Ovary (tissue), 7 donors: ENCODE measurements at regions not wholly inside any gene's neighbourhood (a gene's known extent, or its start where the extent isn't known, plus 50 kb on each side); places are given as distances from the start of the nearest gene placed in this dataset.
"Not testable (repeated sequence)": the region's sequence is repeated elsewhere in the genome, so short reads cannot be mapped to it uniquely, and the experiment has no call there.

Source experiments
- DNase-seq, 5 donors: peaks; one replicate each; pipeline ENCODE4 v3.0.0-alpha.2; 2019 to 2020
- H3K27ac ChIP-seq, 2 donors: fragments of 200-600 bp; one replicate each; pipeline versions ENCODE4 v1.5.1 to v1.8.0; 2019 to 2022
- H3K27me3 ChIP-seq: fragments of 200-600 bp; one replicate; pipeline ENCODE4 v1.8.0; 2022
- H3K36me3 ChIP-seq: fragments of 200-600 bp; sonication (generic); one replicate; pipeline ENCODE4 v1.5.1; 2019
- H3K4me1 ChIP-seq: one replicate; pipeline ENCODE4 v1.8.1; 2013; ENCODE audit warnings: mild to moderate bottlenecking, moderate library complexity; ENCODE audit not compliant: insufficient read depth
- H3K4me3 ChIP-seq: fragments of 200-600 bp; sonication (generic); one replicate; pipeline ENCODE4 v1.5.1; 2017
- H3K9me3 ChIP-seq, 2 donors: fragments of 200-600 bp in 1 of 2; sonication (generic) in 1 of 2; one replicate each; pipeline versions ENCODE4 v1.5.1 to v1.8.1; 2013 to 2019; ENCODE audit warnings: mild to moderate bottlenecking in 1 of 2, moderate library complexity in 1 of 2
- EP300 ChIP-seq: sonication (generic); formaldehyde crosslinking; IDR thresholded peaks from one replicate; pipeline ENCODE4 v1.6.1; 2017; ENCODE audit warnings: antibody characterized with exemption
- POLR2A ChIP-seq: fragments of 450-650 bp; IDR thresholded peaks from one replicate; pipeline ENCODE4 v1.6.1; 2017; ENCODE audit warnings: antibody characterized with exemption, mild to moderate bottlenecking, moderate library complexity
- WGBS, 3 donors: extraction: QIAGEN DNeasy Blood & Tissue Kit in 1 of 3; methylation state at CpG; one replicate each; pipeline versions ENCODE4 v1.1.5 to v1.1.7; 2013 to 2017; 5-methylcytosine and 5-hydroxymethylcytosine counted together
- intact Hi-C, 4 donors: fragments of 100-400 bp; cut with DNase I; formaldehyde crosslinking; loops; one replicate each; pipeline versions ENCODE4 v1.11.0 to v1.15.1; 2022 to 2023
- TF ChIP-seq, protein P1 (sequence below), 3 donors: fragments of 450-650 bp in 2 of 3; fragments of 200-600 bp in 1 of 3; IDR thresholded peaks; one replicate each; pipeline versions ENCODE4 v1.5.1 to v1.8.0; 2016 to 2022; ENCODE audit warnings: antibody characterized with exemption in 3 of 3, mild to moderate bottlenecking in 1 of 3
- donor health status: DM: no; HTN: no; CAD: no; lungs with moderate emphysema.
- donor health status: DM: no; HTN: no; CAD: no.
- donor health status: Bipolar disorder and iron deficiency.
- donor health status: DM: no; HTN: no; CAD: no.
- donor health status: DM: yes; HTN: yes; CAD: no.

DNA sequence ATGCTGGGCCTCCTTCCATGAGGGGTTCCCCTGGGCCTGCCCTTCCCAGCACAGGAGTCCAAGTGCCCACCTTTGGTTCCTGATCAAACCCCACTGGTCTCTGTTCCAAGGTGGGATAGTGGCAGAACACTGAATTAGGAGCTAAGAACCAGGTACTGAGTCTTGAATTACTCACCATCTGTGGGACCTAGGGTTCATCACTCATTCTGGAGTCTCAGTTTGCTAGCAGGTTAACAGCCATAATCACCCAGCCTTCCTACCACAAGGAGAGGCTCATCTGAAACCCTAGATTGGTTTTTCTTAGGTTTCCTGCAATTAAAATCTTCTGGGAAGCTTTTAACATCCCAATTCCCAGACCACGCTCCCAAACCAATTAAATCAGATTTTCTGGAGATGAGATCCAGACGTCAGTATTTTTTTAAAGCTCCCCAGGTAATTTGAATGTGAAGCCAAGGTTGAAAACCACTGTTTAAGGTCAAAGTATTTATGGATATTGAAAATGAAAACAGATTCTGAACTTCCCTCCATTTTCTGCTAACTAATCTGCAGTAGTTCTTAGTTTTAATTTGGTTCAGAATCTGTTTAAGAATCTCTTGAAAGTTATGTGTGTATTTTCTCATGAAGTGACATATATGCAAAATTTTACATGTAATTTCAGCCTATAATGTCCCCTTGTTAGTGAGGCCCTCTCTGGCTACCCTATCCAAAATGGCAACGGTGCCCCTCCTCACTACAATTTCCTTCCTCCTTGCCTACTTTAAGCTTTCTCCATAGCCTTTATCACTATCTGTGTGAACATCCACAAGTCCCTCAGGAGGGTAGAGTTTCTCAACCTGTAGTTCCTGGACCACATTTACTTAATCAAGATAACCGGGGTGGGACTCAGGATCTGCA lies 166.5 kb upstream of the CXCR4 start:
- no peak for DNase-seq

DNA sequence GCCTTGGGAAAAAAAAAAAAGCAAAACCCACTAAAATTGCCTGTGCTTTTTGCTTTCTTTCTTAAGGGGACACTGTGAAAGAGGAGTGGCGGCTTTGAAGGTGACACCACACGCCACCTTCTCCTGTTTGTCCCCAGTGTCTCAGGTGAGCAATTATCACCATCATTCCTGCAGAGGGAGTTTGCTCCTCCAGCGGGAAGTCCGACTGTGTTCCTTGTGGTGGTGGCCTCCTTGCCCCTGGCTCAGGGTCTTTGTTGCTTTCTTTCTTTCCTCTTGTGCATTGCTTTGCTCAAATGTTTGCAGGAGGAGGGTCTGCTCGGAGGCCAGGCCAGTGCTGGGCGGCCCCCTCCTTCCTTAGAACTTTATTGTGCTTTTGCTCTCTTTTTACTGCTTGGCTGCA lies 164.3 kb upstream of the CXCR4 start:
- Histone ChIP-seq H3K9me3 (no peaks in the 10 kb centered on the region), H3K27me3 (no peaks in the 10 kb centered on the region), H3K27ac (no peak overlapping the region), H3K36me3 (no peaks in the 10 kb centered on the region), H3K4me1 (no peaks in the 10 kb centered on the region), H3K4me3 (no peak overlapping the region)
- TF ChIP-seq, protein P1, sequence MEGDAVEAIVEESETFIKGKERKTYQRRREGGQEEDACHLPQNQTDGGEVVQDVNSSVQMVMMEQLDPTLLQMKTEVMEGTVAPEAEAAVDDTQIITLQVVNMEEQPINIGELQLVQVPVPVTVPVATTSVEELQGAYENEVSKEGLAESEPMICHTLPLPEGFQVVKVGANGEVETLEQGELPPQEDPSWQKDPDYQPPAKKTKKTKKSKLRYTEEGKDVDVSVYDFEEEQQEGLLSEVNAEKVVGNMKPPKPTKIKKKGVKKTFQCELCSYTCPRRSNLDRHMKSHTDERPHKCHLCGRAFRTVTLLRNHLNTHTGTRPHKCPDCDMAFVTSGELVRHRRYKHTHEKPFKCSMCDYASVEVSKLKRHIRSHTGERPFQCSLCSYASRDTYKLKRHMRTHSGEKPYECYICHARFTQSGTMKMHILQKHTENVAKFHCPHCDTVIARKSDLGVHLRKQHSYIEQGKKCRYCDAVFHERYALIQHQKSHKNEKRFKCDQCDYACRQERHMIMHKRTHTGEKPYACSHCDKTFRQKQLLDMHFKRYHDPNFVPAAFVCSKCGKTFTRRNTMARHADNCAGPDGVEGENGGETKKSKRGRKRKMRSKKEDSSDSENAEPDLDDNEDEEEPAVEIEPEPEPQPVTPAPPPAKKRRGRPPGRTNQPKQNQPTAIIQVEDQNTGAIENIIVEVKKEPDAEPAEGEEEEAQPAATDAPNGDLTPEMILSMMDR (IDR thresholded peaks at IDR 0.05): no peak
- TF ChIP-seq EP300: no peak
- no peak for TF ChIP-seq POLR2A
- intact Hi-C loops: no loop called here
- 65 to 71% (median 67%) methylated on average over 6 of the region's 6 CpGs for WGBS, 3 donors
- DNase-seq: no peak

More for the DNA sequence above, 166.5 kb upstream of the CXCR4 start:
- H3K27ac ChIP-seq: no peak overlapping the region
- H3K4me3 ChIP-seq: no peak overlapping the region
- no peaks in the 10 kb centered on the region for H3K4me1 ChIP-seq
- intact Hi-C loops: no loop called here
- no peaks in the 10 kb centered on the region for H3K36me3 ChIP-seq
- whole genome bisulfite sequencing, 3 donors: 71 to 72% (median 71%) methylated on average over 4 of the region's 4 CpGs
- H3K27me3 ChIP-seq: no peaks in the 10 kb centered on the region
- TF ChIP-seq POLR2A (no peak), EP300 (no peak)
- TF ChIP-seq, protein P1 (IDR thresholded peaks at IDR 0.05): no peak
- H3K9me3 ChIP-seq: no peaks in the 10 kb centered on the region

DNA sequence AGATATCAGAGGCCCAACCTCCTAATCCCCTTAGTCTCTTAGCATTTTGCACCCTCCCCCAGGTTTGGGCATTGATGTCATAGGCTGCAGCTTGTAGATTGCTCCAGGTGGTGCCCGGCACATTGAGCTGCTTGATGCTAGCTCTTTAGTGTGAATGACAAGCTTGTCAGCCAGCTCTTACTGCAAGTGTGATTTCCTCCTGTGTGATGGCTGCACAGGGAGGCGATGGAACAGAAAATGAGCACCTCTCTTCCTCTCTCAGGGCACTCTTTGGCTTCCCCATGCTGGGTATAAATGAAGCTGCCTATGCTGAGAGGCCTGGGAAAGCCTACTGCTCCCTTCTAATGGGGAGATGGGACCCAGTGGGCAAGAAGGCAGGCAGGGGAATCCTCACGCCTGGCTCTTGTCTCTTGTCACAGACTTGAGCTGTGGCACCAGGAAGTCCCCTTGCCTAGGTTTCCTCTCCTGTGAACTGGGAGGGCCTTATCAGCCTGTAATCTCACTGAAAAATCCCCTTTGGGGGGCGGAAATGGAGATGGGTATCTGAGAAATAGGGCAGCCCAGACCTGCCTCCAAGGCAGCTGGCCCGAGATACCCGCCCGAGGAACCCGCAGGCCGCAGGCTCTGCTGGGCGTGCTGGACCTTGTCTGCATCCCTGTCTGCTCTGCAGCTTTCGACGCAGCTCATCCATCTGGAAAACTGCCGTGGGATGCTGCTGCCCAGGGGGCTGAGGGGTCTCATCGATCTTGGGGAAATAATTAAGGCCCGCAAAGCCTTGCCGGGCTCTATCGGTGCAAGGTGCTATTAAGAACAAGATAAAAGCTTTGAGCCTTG lies 163.5 kb upstream of the CXCR4 start:
- Histone ChIP-seq H3K4me1 (no peaks in the 10 kb centered on the region), H3K36me3 (no peaks in the 10 kb centered on the region), H3K27ac (no peak overlapping the region), H3K9me3 (no peaks in the 10 kb centered on the region), H3K27me3 (no peaks in the 10 kb centered on the region), H3K4me3 (no peak overlapping the region)
- intact Hi-C loops: no loop called here
- 82 to 86% (median 84%) methylated on average over 17 of the region's 17 CpGs for WGBS, 3 donors
- no peak for DNase-seq
- TF ChIP-seq, protein P1 (IDR thresholded peaks at IDR 0.05): no peak
- TF ChIP-seq EP300: no peak
- no peak for TF ChIP-seq POLR2A

GRCh38 chr2:136266346-136266745 lies 148.4 kb upstream of the CXCR4 start:
- H3K4me3 ChIP-seq, H3K27me3 ChIP-seq, H3K4me1 ChIP-seq, DNase-seq, intact Hi-C loops, H3K36me3 ChIP-seq, H3K9me3 ChIP-seq, H3K27ac ChIP-seq: not testable (repeated sequence)
- WGBS, 3 donors: 38 to 51% (median 43%) methylated on average over 4 of the region's 4 CpGs

GRCh38 chr2:136259551-136259950 lies 141.6 kb upstream of the CXCR4 start:
- TF ChIP-seq EP300 (no peak), POLR2A (no peak)
- TF ChIP-seq, protein P1 (IDR thresholded peaks at IDR 0.05): no peak
- Histone ChIP-seq H3K4me3 (no peak overlapping the region), H3K27ac (no peak overlapping the region), H3K9me3 (no peaks in the 10 kb centered on the region), H3K36me3 (no peaks in the 10 kb centered on the region), H3K4me1 (no peaks in the 10 kb centered on the region), H3K27me3 (no peaks in the 10 kb centered on the region)
- DNase-seq: no peak
- intact Hi-C loops: no loop called here
- WGBS, 3 donors: 90 to 95% (median 93%) methylated on average over 3 of the region's 3 CpGs
